ENCODE measurements at regions not wholly inside any gene's neighbourhood (a gene's known extent, or its start where the extent isn't known, plus 50 kb on each side); places are given as distances from the start of the nearest gene placed in this dataset.

GRCh38 chrX:106479920-106480319, 131.9 kb upstream of the RADX start:
- no peak for TF ChIP-seq CTCF (IDR thresholded peaks at IDR 0.05 in 8 of 11, conservative IDR thresholded peaks at IDR 0.05 in 3 of 11)
- no peak for TF ChIP-seq POLR2AphosphoS5 (IDR thresholded peaks at IDR 0.05)
